HEK293T (cell line): ENCODE measurements at regions not wholly inside any gene's neighbourhood (a gene's known extent, or its start where the extent isn't known, plus 50 kb on each side); places are given as distances from the start of the nearest gene placed in this dataset.
"Not testable (repeated sequence)": the region's sequence is repeated elsewhere in the genome, so short reads cannot be mapped to it uniquely, and the experiment has no call there.

ENCODE experiments used
- BHLHE40 ChIP-seq: fragments of 450-650 bp; IDR thresholded peaks from 2 replicates; pipeline ENCODE4 v1.6.1; 2016; ENCODE audit warnings: mild to moderate bottlenecking, moderate library complexity, borderline replicate concordance
- CTBP1 ChIP-seq: fragments of 450-650 bp; IDR thresholded peaks from 2 replicates; pipeline ENCODE4 v1.6.1; 2016; ENCODE audit warnings: borderline replicate concordance
- ELF4 ChIP-seq: fragments of 450-650 bp; IDR thresholded peaks from 2 replicates; pipeline ENCODE4 v1.6.1; 2017; ENCODE audit warnings: antibody characterized with exemption
- FOXA1 ChIP-seq: fragments of 450-650 bp; IDR thresholded peaks from 2 replicates; pipeline ENCODE4 v1.6.1; 2016; ENCODE audit warnings: mild to moderate bottlenecking
- FOXM1 ChIP-seq: fragments of 450-650 bp; IDR thresholded peaks from 2 replicates; pipeline ENCODE4 v1.6.1; 2017; ENCODE audit warnings: mild to moderate bottlenecking, borderline replicate concordance
- HDGF ChIP-seq: fragments of 450-650 bp; IDR thresholded peaks from 2 replicates; pipeline ENCODE4 v1.6.1; 2017; ENCODE audit warnings: antibody characterized with exemption, borderline replicate concordance
- NFRKB ChIP-seq: fragments of 450-650 bp; IDR thresholded peaks from 2 replicates; pipeline ENCODE4 v1.6.1; 2016; ENCODE audit warnings: mild to moderate bottlenecking, moderate library complexity
- PKNOX1 ChIP-seq: fragments of 450-650 bp; IDR thresholded peaks from 2 replicates; pipeline ENCODE4 v1.6.1; 2016
- SP1 ChIP-seq: fragments of 450-650 bp; IDR thresholded peaks from 2 replicates; pipeline ENCODE4 v1.6.1; 2017
- SUZ12 ChIP-seq: fragments of 450-650 bp; IDR thresholded peaks from 2 replicates; pipeline ENCODE4 v1.6.1; 2016; ENCODE audit warnings: mild to moderate bottlenecking
- TARDBP ChIP-seq: fragments of 450-650 bp; IDR thresholded peaks from 2 replicates; pipeline ENCODE4 v1.6.1; 2016

- TF ChIP-seq CTBP1, SUZ12, SP1, HDGF, ELF4, FOXM1, NFRKB, PKNOX1, FOXA1, TARDBP, BHLHE40: not testable (repeated sequence)
These were observed 634.3 kb upstream of the CHD1 start for GRCh38 chr5:99562937-99563627.
